Right kidney (tissue), 1 donor: ENCODE measurements at regions not wholly inside any gene's neighbourhood (a gene's known extent, or its start where the extent isn't known, plus 50 kb on each side); places are given as distances from the start of the nearest gene placed in this dataset.

Experiments
- DNase-seq: peaks from one replicate; pipeline ENCODE4 v3.0.0-alpha.2; 2016

GRCh38 chr18:24989760-24990593 lies 362.0 kb downstream of the ZNF521 start:
- no peak for DNase-seq

DNA sequence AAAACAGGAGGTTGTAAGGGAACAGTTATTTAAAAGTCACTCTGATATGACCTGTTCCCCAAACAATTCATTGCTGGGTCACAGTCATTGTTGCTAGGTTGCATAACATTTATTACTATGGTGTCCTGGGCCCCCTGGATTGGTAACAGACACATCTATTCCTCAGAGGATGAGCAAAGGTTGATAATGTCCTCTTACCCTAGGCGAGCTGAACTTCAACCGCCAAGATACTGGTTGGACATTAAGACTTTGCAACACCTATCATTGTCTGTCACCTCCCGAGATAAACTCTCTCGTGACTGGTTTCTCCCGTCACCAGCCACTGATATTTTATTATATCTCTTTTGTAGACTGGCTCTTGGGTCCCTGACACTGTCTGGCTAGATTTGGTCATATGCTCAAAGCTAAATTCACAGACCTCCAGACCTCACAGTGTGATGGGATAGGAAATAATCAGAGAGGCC lies 361.3 kb downstream of the ZNF521 start:
- DNase-seq: no peak

- DNase-seq: no peak
Measured at GRCh38 chr18:24991141-24992060, 360.6 kb downstream of the ZNF521 start.

GRCh38 chr18:24992491-24992890 lies 359.5 kb downstream of the ZNF521 start:
- DNase-seq: no peak

- no peak for DNase-seq
Measured at GRCh38 chr18:24993628-24994027, 358.3 kb downstream of the ZNF521 start.

DNA sequence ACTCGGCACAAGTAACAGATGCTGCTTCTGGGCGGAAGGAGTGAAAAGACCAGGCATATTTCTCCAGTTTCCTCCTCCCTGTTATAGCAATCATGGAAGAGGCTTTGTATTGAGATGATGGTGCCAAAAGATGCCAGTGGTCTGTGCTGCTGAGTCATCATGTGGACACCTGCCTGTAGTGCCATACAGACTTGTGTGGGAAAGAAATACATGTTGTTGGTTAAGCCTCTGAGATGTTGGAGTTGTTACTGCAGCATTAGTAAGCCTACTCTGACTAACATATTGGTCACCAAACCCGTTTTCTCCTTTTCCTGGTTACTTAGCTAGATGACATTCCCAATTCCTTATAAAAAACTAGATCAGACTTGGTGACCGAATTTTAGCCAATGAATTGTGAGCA lies 356.9 kb downstream of the ZNF521 start:
- DNase-seq: no peak

- DNase-seq: no peak
Measured at GRCh38 chr18:24995755-24996154, 356.2 kb downstream of the ZNF521 start.

DNA sequence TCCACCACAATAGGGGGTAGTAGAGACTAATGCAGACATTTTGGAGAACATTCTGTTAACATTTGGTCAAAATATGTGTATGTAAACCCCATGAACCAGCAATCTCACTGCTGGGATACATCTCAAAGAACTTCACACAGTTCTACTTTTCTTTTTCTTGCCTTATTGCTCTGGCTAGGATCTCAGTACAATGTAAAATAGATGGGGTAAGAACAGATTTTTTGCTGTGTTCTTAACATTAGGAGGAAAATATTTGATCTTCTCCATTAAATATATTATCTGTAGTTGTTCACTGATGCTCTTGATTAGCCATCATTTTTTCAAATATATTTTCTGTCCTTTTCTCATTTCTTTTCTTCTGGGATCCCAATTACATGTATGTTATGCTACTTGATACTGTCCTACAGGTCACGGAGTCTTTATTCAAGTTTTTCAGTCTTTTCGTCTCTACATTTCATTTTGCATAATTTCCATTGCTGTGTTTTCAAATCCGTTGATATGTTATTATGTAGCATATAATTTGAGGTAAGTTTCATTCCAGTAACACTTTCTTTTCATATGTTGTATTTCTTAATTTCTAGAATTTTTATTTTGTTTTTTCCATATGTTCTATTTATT lies 352.2 kb downstream of the ZNF521 start:
- DNase-seq: no peak

GRCh38 chr18:25001803-25002202 lies 350.2 kb downstream of the ZNF521 start:
- no peak for DNase-seq

GRCh38 chr18:25005541-25006403 lies 346.2 kb downstream of the ZNF521 start:
- DNase-seq: no peak

DNA sequence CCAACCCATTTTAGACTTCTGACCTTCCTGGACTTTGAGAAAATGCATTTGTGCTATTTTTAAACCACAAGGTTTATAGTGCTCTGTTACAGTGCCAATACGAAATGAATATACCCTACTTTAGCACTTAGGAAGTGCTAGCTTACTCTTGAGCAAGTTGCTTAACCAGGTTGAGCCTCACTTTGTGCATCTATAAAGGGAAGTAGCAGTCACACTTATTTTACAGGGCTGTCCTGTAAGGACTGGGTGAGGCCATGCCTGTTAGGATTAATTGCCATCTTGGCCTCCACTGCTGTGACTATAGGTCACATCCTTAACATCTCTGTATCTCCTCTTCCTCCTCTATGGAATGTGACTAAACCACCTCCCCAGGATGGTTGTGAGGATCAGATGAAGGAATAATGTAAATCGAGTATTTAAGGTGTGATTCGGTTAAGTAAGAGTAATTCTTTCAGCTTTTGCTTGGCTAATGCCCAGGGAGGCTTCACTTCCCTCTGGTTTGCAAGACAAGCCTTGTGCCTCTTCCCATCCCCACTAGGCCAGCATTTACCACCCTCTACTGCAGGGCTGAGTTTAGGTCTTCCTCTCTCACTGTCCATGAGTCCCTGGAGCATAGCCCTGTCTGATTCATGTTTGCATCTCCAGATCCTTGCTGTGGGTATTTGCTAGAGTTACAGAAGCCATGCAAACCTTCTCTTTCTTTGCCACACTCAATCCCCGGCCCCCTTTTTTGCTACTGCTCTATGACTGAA lies 341.2 kb downstream of the ZNF521 start:
- DNase-seq: no peak
